IMR-90 (cell line): ENCODE measurements at regions not wholly inside any gene's neighbourhood (a gene's known extent, or its start where the extent isn't known, plus 50 kb on each side); places are given as distances from the start of the nearest gene placed in this dataset.
"Not testable (repeated sequence)": the region's sequence is repeated elsewhere in the genome, so short reads cannot be mapped to it uniquely, and the experiment has no call there.

ENCODE experiments used
- ATAC-seq: fragments of 200-7000 bp; cut with Tn5 transposase; 2 replicates; pipeline ENCODE4 v1.9.1; 2020; ENCODE audit warnings: low read depth, mild to moderate bottlenecking, moderate library complexity
- BruUV-seq: library from RNA; stranded (reverse); fragments of 400-500 nt; replicated peaks from 2 replicates; lab custom pipeline; 2021; lab: Mats Ljungman, UMichigan
- CTCF ChIA-PET: fragments of 300-600 bp; formaldehyde crosslinking; extraction: SDS; loops from one replicate; lab custom pipeline; 2021; ENCODE audit warnings: antibody characterized with exemption; lab: Yijun Ruan, JAX
- POLR2A ChIA-PET: fragments of 300-600 bp; sonication (Branson Sonifier 250); formaldehyde crosslinking; loops from one replicate; lab custom pipeline; 2022; ENCODE audit warnings: antibody characterized with exemption; ENCODE audit not compliant: unreplicated experiment; lab: Charles Lee
- DNase-seq: peaks from one replicate; pipeline ENCODE4 v3.0.0; 2013
- H2AFZ ChIP-seq: replicated peaks from 2 replicates; pipeline ENCODE3; 2013; ENCODE audit warnings: low read length, mild to moderate bottlenecking; ENCODE audit not compliant: poor library complexity
- H2AK5ac ChIP-seq: 2 replicates; pipeline ENCODE4 v1.6.1; 2013; ENCODE audit warnings: low read depth, low read length, inconsistent platforms
- H2AK9ac ChIP-seq: replicated peaks from 2 replicates; pipeline ENCODE3; 2013; ENCODE audit warnings: mild to moderate bottlenecking, low read depth, low read length, moderate library complexity; ENCODE audit not compliant: poor library complexity
- H2BK120ac ChIP-seq: 2 replicates; pipeline ENCODE4 v1.6.1; 2013; ENCODE audit warnings: low read depth, low read length, inconsistent platforms
- H2BK15ac ChIP-seq: 3 replicates; pipeline ENCODE4 v1.6.1; 2013; ENCODE audit warnings: low read depth, low read length, inconsistent platforms
- H2BK20ac ChIP-seq: 2 replicates; pipeline ENCODE4 v1.6.1; 2013; ENCODE audit warnings: low read depth, mild to moderate bottlenecking, inconsistent platforms, low read length, moderate library complexity
- H2BK5ac ChIP-seq: 2 replicates; pipeline ENCODE4 v1.6.1; 2013; ENCODE audit warnings: mild to moderate bottlenecking, low read depth, low read length, inconsistent platforms; ENCODE audit not compliant: poor library complexity, severe bottlenecking
- H3K14ac ChIP-seq: replicated peaks from 2 replicates; pipeline ENCODE4 v1.6.1; 2013; ENCODE audit warnings: low read depth, low read length, inconsistent platforms
- H3K18ac ChIP-seq: 2 replicates; pipeline ENCODE4 v1.6.1; 2013; ENCODE audit warnings: low read depth, low read length, control low read depth
- H3K23ac ChIP-seq: 2 replicates; pipeline ENCODE4 v1.6.1; 2013; ENCODE audit warnings: low read depth, low read length, inconsistent platforms
- H3K27ac ChIP-seq: 2 replicates; pipeline ENCODE4 v1.5.1; 2013; ENCODE audit warnings: mild to moderate bottlenecking, control low read depth, low read length; ENCODE audit not compliant: insufficient read depth
- H3K27me3 ChIP-seq: 2 replicates; pipeline ENCODE4 v1.6.1; 2013; ENCODE audit warnings: low read length; ENCODE audit not compliant: control insufficient read depth, insufficient read depth
- H3K36me3 ChIP-seq: 2 replicates; pipeline ENCODE4 v1.6.1; 2013; ENCODE audit warnings: low read length, mixed read lengths; ENCODE audit not compliant: control insufficient read depth, insufficient read depth
- H3K4ac ChIP-seq: 2 replicates; pipeline ENCODE4 v1.6.1; 2013; ENCODE audit warnings: low read depth, low read length, inconsistent platforms
- H3K4me1 ChIP-seq: 2 replicates; pipeline ENCODE4 v1.6.1; 2013; ENCODE audit warnings: low read length, mixed read lengths; ENCODE audit not compliant: control insufficient read depth, insufficient read depth
- H3K4me2 ChIP-seq: 2 replicates; pipeline ENCODE4 v1.6.1; 2013; ENCODE audit warnings: low read depth, mild to moderate bottlenecking, control low read depth, low read length, moderate library complexity
- H3K4me3 ChIP-seq: 2 replicates; pipeline ENCODE4 v1.5.1; 2013; ENCODE audit warnings: low read depth, mild to moderate bottlenecking, control low read depth, low read length, moderate library complexity; ENCODE audit not compliant: insufficient read depth
- H3K56ac ChIP-seq: 2 replicates; pipeline ENCODE4 v1.6.1; 2013; ENCODE audit warnings: low read length, inconsistent platforms; ENCODE audit not compliant: insufficient read depth; ENCODE audit errors: extremely low read depth
- H3K79me1 ChIP-seq, 2 experiments: 2 replicates each; pipeline ENCODE4 v1.6.1; 2013; ENCODE audit warnings: low read length in 2 of 2, inconsistent platforms in 1 of 2, low read depth in 1 of 2
- H3K9ac ChIP-seq: 2 replicates; pipeline ENCODE4 v1.6.1; 2013; ENCODE audit warnings: low read depth, low read length, control low read depth
- H3K9me1 ChIP-seq: 2 replicates; pipeline ENCODE4 v1.6.1; 2013; ENCODE audit warnings: low read length, inconsistent platforms; ENCODE audit not compliant: insufficient read depth
- H3K9me3 ChIP-seq: 2 replicates; pipeline ENCODE4 v1.6.1; 2013; ENCODE audit warnings: low read length; ENCODE audit not compliant: control insufficient read depth, insufficient read depth
- H4K20me1 ChIP-seq: 2 replicates; pipeline ENCODE4 v1.6.1; 2013; ENCODE audit warnings: low read length, inconsistent platforms; ENCODE audit not compliant: insufficient read depth
- H4K5ac ChIP-seq: 2 replicates; pipeline ENCODE4 v1.6.1; 2013; ENCODE audit warnings: mild to moderate bottlenecking, low read depth, low read length, control low read depth
- H4K8ac ChIP-seq, 2 experiments: 2 replicates each; pipeline ENCODE4 v1.6.1; 2013; ENCODE audit warnings: low read depth in 2 of 2, low read length in 2 of 2, control low read depth in 1 of 2, inconsistent platforms in 1 of 2
- H4K91ac ChIP-seq: 2 replicates; pipeline ENCODE4 v1.6.1; 2013; ENCODE audit warnings: low read depth, low read length, inconsistent platforms; ENCODE audit not compliant: insufficient read depth
- WGBS, 2 experiments: methylation state at CpG; one replicate each; pipeline versions ENCODE4 v1.1.5 to v1.1.7; 2013; ENCODE audit warnings: missing lambda C conversion rate in 2 of 2; ENCODE audit not compliant: insufficient read length in 1 of 2; ENCODE audit errors: extremely low coverage in 2 of 2; 5-methylcytosine and 5-hydroxymethylcytosine counted together
- dilution Hi-C: fragments of 300-500 bp; cut with HindIII; formaldehyde crosslinking; loops from one replicate; pipeline ENCODE4 v1.14.3; 2018; ENCODE audit warnings: low sequenced_read_pairs; ENCODE audit not compliant: unreplicated experiment
- in situ Hi-C: fragments of 300-500 bp; cut with MboI; formaldehyde crosslinking; loops from 3 replicates; pipeline ENCODE4 v1.14.3; 2019; ENCODE audit warnings: low sequenced_read_pairs, inconsistent platforms, mixed read lengths
- intact Hi-C: fragments of 100-400 bp; cut with micrococcal nuclease; formaldehyde crosslinking; loops from 2 replicates; pipeline ENCODE4 v1.10.0; 2022

GRCh38 chr4:151845551-151845950 lies 84.7 kb upstream of the GATB start:
- H4K8ac ChIP-seq, ATAC-seq, H3K79me1 ChIP-seq, CTCF ChIA-PET, H2BK20ac ChIP-seq, intact Hi-C loops, H2BK5ac ChIP-seq, H3K4ac ChIP-seq, H4K5ac ChIP-seq, H3K18ac ChIP-seq, H3K4me1 ChIP-seq, H3K36me3 ChIP-seq, H2BK120ac ChIP-seq, H3K14ac ChIP-seq, H3K23ac ChIP-seq, H3K56ac ChIP-seq, H2AK9ac ChIP-seq, DNase-seq, H3K4me2 ChIP-seq, H3K4me3 ChIP-seq, H4K91ac ChIP-seq, dilution Hi-C loops, H3K27ac ChIP-seq, H2AK5ac ChIP-seq, H3K9ac ChIP-seq, H4K20me1 ChIP-seq, BruUV-seq, H3K9me3 ChIP-seq, POLR2A ChIA-PET, H2AFZ ChIP-seq, H2BK15ac ChIP-seq, H3K9me1 ChIP-seq, in situ Hi-C loops: not testable (repeated sequence)
- WGBS, 2 experiments = no CpG with 5 or more reads among the region's 3 CpGs
- H3K27me3 ChIP-seq = peaks cover 23% of the 10 kb centered on the region
